COLO668 (cell line): ENCODE measurements at regions not wholly inside any gene's neighbourhood (a gene's known extent, or its start where the extent isn't known, plus 50 kb on each side); places are given as distances from the start of the nearest gene placed in this dataset.

Experiments
- DNase-seq: peaks from one replicate; lab custom pipeline; 2025; ENCODE audit not compliant: unreplicated experiment; lab: John Stamatoyannopoulos, UW

DNA sequence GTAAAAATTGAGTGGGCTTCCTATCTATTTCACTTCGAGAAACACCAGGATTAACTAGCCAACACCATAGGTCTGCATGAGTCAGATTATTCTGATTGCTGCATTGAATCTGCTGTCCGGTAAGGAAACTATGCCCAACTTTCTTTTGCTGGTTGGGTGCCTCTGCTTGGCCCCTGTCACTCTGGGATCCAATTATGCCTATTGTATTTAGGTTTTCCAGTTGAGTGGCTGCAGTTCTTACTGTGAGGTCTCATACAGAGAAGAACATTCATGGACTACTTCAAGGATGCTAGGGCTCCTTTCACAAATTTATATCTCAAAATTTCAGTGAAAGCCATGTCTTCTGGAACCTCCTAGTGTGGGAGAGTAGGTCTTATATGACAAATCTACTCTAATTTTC lies 215.1 kb upstream of the SORCS1 start:
- DNase-seq = no peak

DNA sequence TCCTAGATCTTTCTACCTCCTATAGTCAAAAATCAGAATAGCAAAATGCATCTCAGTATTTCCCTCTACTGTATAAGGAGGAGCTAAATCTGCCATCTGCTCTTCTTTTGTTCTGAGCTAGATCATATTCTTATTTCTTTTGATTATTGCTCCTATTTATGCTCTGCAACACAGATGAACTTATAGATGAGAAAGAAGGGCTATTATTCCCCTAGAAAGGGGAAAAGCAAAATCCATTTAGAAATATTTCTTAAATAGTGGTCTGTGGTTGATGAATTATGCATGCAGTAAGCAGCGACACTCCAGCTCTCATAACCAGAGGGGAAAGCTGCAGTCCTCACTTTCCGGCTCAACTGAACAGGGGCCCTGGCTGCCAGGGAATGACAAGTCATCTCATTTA lies 207.3 kb upstream of the SORCS1 start:
- no peak for DNase-seq

DNA sequence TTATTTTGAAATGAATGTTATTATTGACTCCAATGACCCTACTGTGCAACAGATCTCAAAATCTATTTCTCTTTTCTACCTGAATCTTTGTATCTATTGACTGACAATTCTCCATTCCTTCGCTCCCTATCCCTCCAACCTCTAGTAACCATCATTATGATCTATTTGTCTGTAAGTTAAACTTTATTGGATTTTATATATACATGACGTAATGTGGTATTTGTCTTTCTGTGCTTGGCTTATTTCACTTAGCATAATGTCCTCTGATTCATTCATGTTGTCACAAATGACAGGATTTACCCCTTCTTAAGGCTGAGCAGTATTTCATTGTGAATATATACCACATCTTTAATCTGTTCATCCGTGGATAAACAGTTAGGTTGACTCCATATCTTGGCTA lies 200.4 kb upstream of the SORCS1 start:
- no peak for DNase-seq

DNA sequence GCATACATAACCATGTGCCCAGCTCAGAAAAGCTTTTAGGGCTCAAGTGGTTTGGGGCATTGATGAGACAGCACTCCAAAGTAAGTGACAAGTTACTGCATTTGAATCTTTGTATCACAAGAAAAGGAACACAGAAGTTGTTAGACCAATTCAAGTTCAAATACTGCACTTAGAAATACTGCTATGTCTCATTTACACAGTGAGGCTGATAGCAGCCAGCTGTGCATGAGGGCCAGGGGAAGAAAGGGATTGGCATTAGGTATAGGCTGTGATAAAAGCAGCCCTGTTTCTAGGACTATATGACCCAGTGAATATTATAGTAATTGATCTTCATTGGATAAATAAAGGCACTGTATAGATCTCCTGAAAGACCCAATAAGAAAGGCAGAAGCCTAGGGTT lies 197.8 kb upstream of the SORCS1 start:
- DNase-seq = no peak

DNA sequence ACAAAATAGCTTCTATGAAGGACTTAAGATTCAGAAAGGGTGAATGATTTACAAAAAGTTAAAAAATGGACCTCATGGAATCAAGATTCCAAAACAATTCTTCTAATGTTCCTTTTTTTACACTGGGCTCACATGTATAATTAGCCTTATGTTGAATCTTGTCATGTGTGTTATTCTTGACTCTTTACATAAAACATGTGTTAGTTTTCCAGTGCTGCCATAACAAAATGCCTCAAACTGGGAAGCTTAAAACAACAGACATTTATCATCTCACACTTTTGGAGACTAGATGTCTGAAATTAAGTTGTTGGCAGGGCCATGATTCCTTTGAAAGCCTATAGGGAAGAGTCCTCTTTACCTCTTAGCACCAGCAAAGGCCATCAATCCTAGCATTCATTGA lies 192.5 kb upstream of the SORCS1 start:
- no peak for DNase-seq

DNA sequence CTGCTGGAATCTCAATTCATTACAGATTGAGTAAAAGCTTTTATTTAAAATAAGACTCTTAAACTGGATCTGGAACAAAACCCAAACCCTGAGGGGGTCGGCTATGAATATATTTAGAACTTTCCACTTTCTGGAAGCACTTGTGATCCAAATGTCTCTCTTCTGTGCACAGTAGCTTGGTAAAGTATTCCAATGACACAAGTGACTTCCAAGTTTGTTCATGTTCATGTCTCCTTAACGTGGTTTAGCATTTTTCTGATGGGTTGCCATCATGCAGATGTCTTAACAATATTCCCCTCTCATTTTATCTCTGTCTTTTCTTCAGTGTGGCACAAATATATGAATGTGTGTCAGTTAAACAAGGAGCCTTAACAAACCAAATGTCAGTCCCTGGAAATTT lies 191.9 kb upstream of the SORCS1 start:
- no peak for DNase-seq

DNA sequence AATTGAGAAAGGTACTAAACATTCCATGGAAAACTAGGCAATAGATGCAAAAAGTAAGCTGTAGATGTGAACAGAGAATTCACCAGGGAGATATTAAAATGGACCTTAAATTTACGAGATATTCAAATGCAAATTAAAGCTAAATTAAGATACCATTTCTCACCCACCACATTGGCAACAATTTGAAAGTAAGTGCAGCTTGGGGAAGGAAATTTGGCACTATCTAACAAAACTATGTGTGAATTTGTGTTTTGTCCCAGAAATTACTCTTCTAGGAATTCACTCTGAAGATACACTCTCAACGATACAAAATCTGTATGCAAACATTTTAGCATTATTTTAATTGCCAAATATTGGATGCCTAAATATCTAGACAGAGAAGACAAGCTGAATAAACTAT lies 178.2 kb upstream of the SORCS1 start:
- no peak for DNase-seq

DNA sequence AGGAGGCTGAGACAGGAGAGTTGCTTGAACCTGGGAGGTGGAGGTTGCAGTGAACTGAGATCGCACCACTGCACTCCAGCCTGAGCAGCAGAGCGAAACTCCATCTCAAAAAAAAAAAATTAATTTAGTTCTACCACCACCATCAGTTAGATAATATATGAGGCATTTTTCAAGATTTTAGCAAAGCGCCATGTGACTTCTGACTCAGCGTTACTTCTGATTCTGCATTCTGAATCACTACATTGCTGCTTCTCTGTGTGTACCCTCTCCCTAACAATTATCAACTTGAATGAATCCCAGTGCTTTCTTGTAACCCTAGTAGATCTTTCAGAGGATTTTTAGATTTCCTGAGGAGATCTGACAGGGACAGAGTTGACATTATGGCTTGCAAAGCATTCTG lies 176.8 kb upstream of the SORCS1 start:
- DNase-seq = no peak

DNA sequence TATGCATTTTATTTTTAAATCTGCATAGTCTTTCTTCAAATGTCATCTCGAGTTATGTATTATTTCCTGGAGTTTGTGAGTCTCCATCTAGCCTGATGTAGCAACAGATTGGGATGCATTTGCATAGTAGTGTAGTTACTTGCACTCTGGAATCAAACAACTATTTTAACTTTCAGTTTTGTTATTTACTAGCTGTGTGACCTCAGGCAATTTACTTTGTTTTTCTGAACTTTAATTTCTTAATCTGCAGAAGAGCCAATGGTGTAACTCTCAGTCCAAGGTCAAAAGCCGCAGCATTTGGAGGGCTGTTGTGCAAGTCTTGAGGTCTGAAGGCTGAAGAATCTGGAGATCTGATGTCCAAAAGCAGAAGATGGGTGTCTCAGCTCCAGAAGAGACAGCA lies 175.8 kb upstream of the SORCS1 start:
- no peak for DNase-seq

DNA sequence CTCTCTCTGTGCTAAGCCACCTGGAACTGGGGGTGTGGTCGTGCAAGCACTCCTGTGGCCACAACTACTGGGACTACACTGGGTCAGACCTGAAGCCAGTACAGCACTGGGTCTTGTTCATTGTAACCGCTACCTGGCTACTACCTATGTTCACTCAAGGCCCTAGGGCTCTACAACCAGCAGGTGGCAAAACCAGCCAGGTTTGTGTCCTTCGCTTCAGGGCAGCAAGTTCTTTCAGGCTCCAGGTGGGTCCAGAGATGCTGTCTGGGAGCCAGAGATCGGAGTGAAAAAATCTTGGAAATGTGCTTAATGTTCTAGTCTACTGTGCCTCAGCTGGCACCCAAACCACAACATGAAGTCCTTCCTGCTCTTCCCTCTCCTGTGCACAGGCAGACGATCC lies 171.6 kb upstream of the SORCS1 start:
- DNase-seq = no peak

DNA sequence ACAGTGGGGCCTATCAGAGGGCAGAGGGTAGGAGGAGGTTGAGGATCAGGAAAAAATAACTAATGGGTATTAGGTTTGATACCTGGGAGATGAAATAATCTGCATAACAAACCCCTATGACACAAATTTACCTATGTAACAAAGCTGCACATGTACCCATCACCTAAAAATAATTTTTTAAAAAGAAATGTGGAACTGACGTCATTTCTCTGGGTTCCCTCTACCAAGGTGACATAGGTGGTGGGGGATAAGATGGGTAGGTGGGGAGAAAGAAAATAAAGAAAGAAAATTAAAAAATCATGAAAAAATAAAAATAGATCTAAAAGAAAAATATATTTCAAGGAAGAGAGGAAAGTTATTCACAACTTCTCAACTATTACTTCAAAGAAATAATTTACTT lies 153.1 kb upstream of the SORCS1 start:
- no peak for DNase-seq

DNA sequence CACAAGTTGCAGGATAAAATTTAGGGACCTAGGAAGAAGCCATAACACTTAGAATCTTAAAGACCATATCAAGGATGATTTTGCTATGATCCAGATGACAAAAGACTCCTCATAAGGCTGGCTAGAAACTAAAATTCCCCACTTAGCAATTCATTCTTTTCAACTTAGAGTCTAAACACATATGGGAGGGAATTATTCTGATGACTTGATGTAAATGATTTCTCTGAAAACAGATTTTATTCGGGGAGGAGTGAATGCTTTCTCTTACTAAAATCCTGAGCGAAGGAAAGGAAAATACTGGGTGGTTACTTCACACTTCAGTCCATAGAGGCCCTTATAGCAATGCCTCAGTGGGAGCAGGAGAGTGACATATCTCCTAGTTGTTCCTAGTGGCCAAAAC lies 138.7 kb upstream of the SORCS1 start:
- no peak for DNase-seq

DNA sequence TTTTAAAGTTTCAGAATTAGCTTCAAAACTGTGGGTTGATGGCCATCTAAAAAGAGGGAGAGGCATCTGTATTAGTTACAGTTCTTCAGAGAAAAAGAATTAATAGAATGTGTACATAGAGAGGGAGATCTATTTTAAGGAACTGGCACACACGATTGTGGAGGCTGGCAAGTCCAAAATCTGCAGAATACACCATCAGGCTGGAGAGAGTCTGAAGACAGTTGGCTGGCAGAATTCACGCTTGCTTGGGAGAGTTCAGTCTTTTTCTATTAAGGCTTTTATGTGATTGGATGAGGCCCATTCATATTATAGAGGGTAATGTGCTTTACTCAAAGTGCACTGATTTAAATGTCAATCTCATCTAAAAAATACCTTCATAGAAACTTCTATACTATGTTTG lies 135.1 kb upstream of the SORCS1 start:
- DNase-seq = no peak

DNA sequence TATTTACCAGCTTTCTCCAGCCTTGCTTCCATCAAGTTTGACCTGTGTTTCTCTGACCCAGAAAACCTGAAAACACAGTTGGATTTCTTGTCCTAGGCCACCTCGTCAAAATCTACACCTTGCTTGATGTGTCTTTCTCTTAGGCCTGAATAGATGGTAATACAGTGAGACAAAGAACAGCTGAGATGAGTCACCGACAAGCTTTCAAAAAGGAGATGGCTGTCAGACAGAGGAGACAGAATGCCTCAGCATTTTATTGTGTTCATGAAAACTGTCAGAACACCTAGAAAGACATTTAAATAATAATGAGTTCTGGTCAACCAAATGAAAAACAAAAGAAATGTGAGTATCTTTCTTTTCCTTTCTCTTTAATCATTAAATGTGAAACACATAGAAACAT lies 119.7 kb upstream of the SORCS1 start:
- DNase-seq = no peak

DNA sequence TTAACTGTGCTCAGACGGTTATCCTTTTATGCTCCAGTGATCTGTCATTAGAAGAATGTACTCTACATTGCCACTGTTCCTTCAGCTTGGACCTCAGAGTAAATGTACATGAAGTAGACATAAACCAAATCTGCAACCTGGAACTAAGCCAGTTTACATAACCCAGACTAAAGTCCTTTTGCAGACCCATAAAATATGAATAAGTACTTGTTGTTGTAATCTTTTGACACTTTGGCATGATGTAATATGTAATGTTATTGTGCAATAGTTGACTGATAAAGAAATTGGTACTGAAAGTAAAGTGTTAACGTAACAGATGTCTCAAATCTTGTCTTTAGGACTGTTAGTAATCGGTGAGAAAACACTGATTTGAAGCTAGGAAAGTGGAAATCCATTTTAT lies 115.8 kb upstream of the SORCS1 start:
- no peak for DNase-seq

DNA sequence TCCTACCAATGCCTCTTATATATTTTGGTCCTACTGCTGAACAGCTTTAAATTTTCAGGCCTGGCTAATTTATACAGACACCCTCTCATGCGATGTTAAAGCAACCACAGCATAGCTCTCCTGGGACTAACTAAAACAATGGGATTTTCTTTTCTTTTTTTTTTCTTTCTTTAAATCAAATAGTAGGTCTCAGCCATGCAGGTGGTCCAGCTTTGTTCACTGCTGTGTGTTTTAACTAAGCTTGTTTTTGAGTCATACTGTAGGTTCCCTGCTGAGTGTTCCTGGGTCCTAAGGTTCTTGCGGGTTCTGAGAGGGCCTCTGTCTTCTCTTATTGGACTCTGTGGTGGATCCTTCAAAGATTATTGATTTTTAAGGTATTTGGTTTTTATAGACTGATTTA lies 113.1 kb upstream of the SORCS1 start:
- no peak for DNase-seq

DNA sequence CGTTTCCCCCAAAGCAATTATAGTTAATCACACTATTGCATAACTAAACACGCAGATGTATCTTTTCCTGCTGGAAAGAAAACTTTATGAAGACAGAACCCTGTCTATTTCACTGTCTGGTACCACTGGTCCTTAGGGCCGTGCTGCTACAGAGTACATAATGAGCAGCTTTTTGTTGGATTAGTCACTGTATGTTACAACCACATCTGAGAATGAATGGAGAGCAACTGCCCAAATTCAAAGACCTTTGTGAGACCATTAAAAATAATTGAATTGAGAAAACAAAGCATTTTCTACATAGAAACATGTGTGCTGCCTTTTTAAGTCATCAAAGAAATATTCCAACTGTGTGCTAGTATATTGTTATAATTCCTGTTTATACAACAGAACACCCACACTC lies 111.3 kb upstream of the SORCS1 start:
- DNase-seq = no peak

DNA sequence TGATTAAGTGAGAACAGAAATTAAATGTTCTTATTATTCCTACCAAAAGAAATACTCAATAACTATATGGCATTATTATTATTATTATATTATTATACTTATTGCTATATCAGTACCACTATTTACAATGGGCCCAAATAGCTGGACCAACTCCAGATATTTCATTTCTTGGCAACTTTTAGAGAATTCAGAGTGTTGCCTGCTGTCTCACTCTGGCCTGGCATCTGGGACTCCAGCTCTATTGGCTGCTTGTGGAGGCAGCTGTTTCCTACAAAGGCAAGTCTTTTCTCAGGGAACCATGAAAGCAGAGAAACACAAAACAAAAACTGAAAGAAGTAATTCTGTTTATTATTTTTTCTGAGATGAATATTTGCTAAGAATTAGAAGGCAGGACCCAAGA lies 105.1 kb upstream of the SORCS1 start:
- DNase-seq = no peak

DNA sequence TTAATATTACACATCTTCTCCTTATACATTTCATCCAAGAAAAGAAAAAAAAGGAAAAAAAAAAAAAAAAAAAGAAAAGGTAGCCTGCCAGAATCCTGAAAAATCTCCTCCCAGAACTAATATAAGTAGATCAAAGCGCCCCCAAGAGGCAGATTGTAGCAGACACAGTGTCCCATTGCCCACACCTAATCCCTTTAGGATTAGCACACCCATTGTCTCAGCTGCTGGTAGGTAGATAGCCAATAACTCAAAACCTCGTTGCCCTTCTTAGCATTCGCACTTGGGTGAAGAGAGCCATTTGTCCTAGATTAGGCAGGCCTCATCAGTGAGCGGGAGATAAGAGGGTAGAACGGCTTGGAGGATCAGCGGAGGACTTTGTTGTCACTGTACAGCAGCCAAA lies 100.2 kb upstream of the SORCS1 start:
- DNase-seq = no peak

DNA sequence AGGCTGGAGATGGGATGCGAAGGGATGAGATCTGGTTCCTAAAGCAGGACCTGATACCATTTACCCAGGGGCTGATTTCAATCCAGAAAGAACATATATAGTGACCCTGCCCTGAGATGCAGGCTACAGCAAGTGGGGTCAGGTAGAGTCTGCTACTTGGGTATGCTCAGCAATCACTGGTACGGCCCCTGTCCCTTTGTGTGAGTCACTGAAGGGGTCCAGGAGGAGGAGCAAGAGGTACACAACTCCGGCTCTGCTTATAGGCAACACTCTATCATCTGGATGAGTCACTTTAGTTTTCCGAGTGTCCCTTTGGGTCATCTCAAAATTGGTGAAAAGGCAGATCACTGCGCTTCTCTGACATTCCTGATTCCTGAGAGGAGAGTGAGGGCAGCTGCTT lies 79.6 kb upstream of the SORCS1 start:
- DNase-seq = no peak

DNA sequence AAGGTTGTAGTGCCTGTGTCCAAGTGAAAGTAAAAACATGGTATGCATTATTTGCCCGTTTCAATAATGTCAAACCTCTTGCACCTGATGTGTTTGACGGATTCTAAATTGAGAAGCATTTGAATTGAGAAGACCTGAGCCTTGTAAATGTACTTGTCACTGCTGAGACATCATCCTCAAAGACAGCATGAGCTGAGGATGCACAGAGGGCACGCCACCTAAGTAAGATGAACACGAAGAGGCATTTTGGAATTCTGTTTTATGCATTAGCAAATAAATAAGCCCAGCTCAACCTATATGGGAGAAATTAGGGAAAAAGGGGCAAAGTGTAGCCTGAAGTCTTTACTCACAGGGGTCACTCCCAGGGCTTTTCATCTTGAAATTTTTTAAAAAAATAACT lies 73.8 kb upstream of the SORCS1 start:
- DNase-seq = no peak

DNA sequence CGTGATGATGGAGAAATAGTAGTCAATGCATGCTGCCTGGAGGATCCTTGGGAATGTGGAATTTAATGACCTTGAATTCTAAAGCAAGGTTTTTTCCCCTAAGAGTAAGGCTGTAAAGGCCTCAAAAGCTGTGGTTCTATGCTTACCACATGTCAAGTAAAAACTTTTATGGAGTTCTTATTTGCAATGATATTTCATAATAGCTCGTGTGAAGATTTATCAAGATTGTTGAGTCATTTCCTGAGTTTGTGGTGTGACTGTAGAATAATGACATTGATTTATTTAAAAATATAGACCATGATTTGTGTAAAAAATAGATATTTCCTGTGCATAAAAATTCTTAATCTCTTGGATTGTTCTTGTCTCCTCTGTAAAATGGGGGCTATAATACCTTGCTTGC lies 67.5 kb upstream of the SORCS1 start:
- no peak for DNase-seq

DNA sequence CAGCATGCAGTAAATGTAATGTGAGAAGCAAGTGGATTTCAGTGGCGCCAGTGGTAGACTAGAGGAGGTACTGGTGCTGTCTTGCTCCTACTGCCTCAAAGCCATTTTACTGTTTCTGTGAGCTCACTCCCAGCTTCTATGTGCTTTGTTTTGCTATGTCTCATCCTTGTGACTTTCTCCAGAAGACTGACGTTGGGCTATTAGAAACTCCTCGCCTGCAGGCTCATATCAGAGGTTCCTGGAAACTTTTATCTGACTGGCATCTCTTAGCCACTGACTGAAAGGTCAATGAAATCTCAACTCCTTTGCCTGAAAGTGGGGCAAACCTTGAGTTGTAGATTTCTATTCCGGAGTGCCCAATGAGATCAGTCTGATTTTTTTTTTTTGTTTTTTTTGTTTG lies 66.4 kb upstream of the SORCS1 start:
- no peak for DNase-seq

DNA sequence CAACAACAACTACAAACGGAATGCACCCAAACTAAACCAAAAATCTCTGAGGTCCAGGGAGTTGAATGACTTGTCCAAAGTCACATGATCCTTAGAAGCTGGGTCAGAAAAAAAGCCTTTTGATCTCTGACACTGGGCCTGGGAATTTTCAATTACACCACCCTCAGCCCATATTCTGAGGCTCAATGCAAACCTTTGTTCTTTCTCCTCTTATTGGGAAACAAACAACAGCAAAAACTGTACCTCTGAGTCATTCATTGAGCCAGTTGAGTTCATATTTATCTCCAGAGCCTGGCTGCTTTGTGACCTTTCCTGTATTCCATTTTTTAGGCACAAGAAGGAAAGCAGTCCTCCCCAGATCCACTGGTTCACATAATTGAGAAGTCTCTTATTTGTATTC lies 51.2 kb upstream of the SORCS1 start:
- no peak for DNase-seq
